Astrocyte (in vitro differentiated cells and primary cell): ENCODE measurements at regions not wholly inside any gene's neighbourhood (a gene's known extent, or its start where the extent isn't known, plus 50 kb on each side); places are given as distances from the start of the nearest gene placed in this dataset.
"Not testable (repeated sequence)": the region's sequence is repeated elsewhere in the genome, so short reads cannot be mapped to it uniquely, and the experiment has no call there.

ENCODE experiments used
- DNase-seq: peaks from one replicate; pipeline ENCODE4 v3.0.0-alpha.2; 2010; ENCODE audit warnings: low read depth
- FAIRE-seq: peaks from 2 replicates; lab custom pipeline; 2011; peaks lifted over from hg19 to GRCh38; lab: Jason Lieb, UNC
- H2AFZ ChIP-seq: 2 replicates; pipeline ENCODE4 v1.6.0; 2012; ENCODE audit warnings: low read depth, low read length, inconsistent platforms
- H3K27ac ChIP-seq: 2 replicates; pipeline ENCODE4 v1.5.1; 2011; ENCODE audit warnings: low read depth, low read length, inconsistent platforms
- H3K27me3 ChIP-seq: 2 replicates; pipeline ENCODE4 v1.6.0; 2011; ENCODE audit warnings: low read length, inconsistent platforms; ENCODE audit not compliant: insufficient read depth
- H3K36me3 ChIP-seq: 2 replicates; pipeline ENCODE4 v1.5.1; 2011; ENCODE audit warnings: low read length, inconsistent platforms; ENCODE audit not compliant: insufficient read depth
- H3K4me1 ChIP-seq: 2 replicates; pipeline ENCODE4 v1.5.1; 2011; ENCODE audit warnings: low read length, inconsistent platforms; ENCODE audit not compliant: insufficient read depth
- H3K4me2 ChIP-seq: 2 replicates; pipeline ENCODE4 v1.6.0; 2012; ENCODE audit warnings: low read length, inconsistent platforms
- H3K4me3 ChIP-seq: 2 replicates; pipeline ENCODE4 v1.5.1; 2011; ENCODE audit warnings: low read depth, mild to moderate bottlenecking, low read length, inconsistent platforms; ENCODE audit not compliant: insufficient read depth
- H3K79me2 ChIP-seq: 2 replicates; pipeline ENCODE4 v1.6.0; 2012; ENCODE audit warnings: mild to moderate bottlenecking, low read length, inconsistent platforms; ENCODE audit not compliant: insufficient read depth
- H3K9ac ChIP-seq: 2 replicates; pipeline ENCODE4 v1.6.0; 2012; ENCODE audit warnings: mild to moderate bottlenecking, low read length, inconsistent platforms
- H3K9me3 ChIP-seq: 2 replicates; pipeline ENCODE4 v1.5.1; 2012; ENCODE audit warnings: low read depth, mild to moderate bottlenecking, low read length, inconsistent platforms; ENCODE audit not compliant: insufficient read depth
- H4K20me1 ChIP-seq: 2 replicates; pipeline ENCODE4 v1.6.0; 2012; ENCODE audit warnings: low read length, inconsistent platforms; ENCODE audit not compliant: insufficient read depth
- H3K27ac Mint-ChIP-seq: one replicate; pipeline ENCODE4 v1.8.0; 2021; ENCODE audit warnings: mild to moderate bottlenecking, mixed read lengths; ENCODE audit not compliant: unreplicated experiment
- H3K27me3 Mint-ChIP-seq: one replicate; pipeline ENCODE4 v1.8.0; 2021; ENCODE audit warnings: low read depth, mixed read lengths; ENCODE audit not compliant: unreplicated experiment
- H3K36me3 Mint-ChIP-seq: one replicate; pipeline ENCODE4 v1.8.0; 2021; ENCODE audit warnings: low read depth, mixed read lengths; ENCODE audit not compliant: unreplicated experiment
- H3K4me1 Mint-ChIP-seq: one replicate; pipeline ENCODE4 v1.8.0; 2021; ENCODE audit warnings: low read depth, mixed read lengths; ENCODE audit not compliant: unreplicated experiment
- H3K4me3 Mint-ChIP-seq: one replicate; pipeline ENCODE4 v1.8.0; 2021; ENCODE audit warnings: mild to moderate bottlenecking, moderate library complexity, mixed read lengths; ENCODE audit not compliant: unreplicated experiment
- H3K9me3 Mint-ChIP-seq: one replicate; pipeline ENCODE4 v1.8.0; 2021; ENCODE audit warnings: mild to moderate bottlenecking, mixed read lengths; ENCODE audit not compliant: unreplicated experiment
- CTCF ChIP-seq: IDR thresholded peaks from 2 replicates; pipeline ENCODE4 v1.5.1; 2011; ENCODE audit warnings: low read depth, mild to moderate bottlenecking, inconsistent platforms, low read length, moderate library complexity; ENCODE audit not compliant: insufficient read depth
- EZH2 ChIP-seq: IDR thresholded peaks from 2 replicates; pipeline ENCODE4 v1.6.1; 2012; ENCODE audit warnings: mild to moderate bottlenecking, low read length, inconsistent platforms; ENCODE audit not compliant: insufficient read depth

GRCh38 chr1:195185321-195185720 is 1422.9 kb downstream of the KCNT2 start:
- H3K4me3 Mint-ChIP-seq: no peak overlapping the region

DNA sequence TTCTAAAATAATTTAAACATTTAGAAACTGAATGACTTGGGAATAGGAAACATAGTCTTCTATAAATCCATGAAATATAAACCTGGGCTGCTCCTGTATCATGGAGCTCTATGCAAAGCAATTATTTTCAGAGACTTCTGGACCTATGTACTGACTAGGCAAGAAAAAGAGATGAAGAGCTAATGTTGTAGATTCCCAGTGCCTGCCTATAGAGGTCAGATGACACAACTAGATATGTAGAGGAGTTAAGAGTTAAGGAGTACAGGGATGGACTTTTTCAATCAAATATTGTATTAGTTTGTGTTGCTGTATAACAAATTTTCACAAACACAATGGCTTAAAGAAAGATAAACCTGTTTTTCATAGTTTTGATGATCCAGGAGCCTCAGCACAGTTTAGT is 1434.5 kb downstream of the KCNT2 start:
- Histone ChIP-seq H3K36me3 (no peaks in the 10 kb centered on the region), H3K27ac (no peak overlapping the region), H3K4me3 (no peak overlapping the region), H3K4me2 (no peak overlapping the region), H3K4me1 (no peaks in the 10 kb centered on the region), H4K20me1 (no peaks in the 10 kb centered on the region), H3K9ac (no peak overlapping the region), H3K79me2 (no peaks in the 10 kb centered on the region), H3K9me3 (no peaks in the 10 kb centered on the region), H3K27me3 (no peaks in the 10 kb centered on the region), H2AFZ (no peak overlapping the region)
- H3K36me3 Mint-ChIP-seq: no peaks in the 10 kb centered on the region
- no peak overlapping the region for H3K4me3 Mint-ChIP-seq
- no peak for DNase-seq
- H3K27ac Mint-ChIP-seq: no peak overlapping the region
- H3K27me3 Mint-ChIP-seq: no peaks in the 10 kb centered on the region
- H3K4me1 Mint-ChIP-seq: no peaks in the 10 kb centered on the region
- no peak for FAIRE-seq
- TF ChIP-seq CTCF: no peak
- no peak for TF ChIP-seq EZH2
- H3K9me3 Mint-ChIP-seq: no peaks in the 10 kb centered on the region

More at GRCh38 chr1:195185321-195185720, 1422.9 kb downstream of the KCNT2 start:
- no peaks in the 10 kb centered on the region for H4K20me1 ChIP-seq
- Mint-ChIP-seq H3K27me3 (no peaks in the 10 kb centered on the region), H3K4me1 (no peaks in the 10 kb centered on the region), H3K27ac (no peak overlapping the region), H3K9me3 (no peaks in the 10 kb centered on the region), H3K36me3 (no peaks in the 10 kb centered on the region)
- no peak for TF ChIP-seq EZH2
- TF ChIP-seq CTCF: no peak
- no peak overlapping the region for H3K9ac ChIP-seq
- H3K36me3 ChIP-seq: no peaks in the 10 kb centered on the region
- no peak overlapping the region for H2AFZ ChIP-seq
- H3K27me3 ChIP-seq: no peaks in the 10 kb centered on the region
- H3K4me1 ChIP-seq: no peaks in the 10 kb centered on the region
- H3K79me2 ChIP-seq: no peaks in the 10 kb centered on the region
- DNase-seq (no peak), FAIRE-seq (no peak)
- H3K27ac ChIP-seq: no peak overlapping the region
- H3K4me2 ChIP-seq: no peak overlapping the region
- H3K4me3 ChIP-seq: no peak overlapping the region
- no peaks in the 10 kb centered on the region for H3K9me3 ChIP-seq

DNA sequence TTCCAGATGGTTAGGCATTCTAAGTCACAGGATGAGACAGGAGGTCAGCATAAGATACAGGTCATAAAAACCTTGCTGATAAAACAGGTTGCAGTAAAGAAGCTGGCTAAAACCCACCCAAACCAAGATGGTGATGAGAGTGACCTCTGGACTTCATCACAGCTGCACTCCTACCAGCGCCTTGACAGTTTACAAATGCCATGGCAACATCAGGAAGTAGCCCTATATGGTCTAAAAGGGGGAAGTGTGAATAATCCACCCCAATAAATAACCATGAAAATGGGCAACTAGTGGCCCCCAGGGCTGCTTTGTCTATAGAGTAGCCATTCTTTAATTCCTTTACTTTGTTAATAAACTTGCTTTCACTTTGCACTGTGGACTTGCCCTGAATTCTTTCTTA is 1448.4 kb downstream of the KCNT2 start:
- DNase-seq, H2AFZ ChIP-seq, H3K36me3 ChIP-seq, H3K4me1 Mint-ChIP-seq, H3K27ac Mint-ChIP-seq, FAIRE-seq, H3K4me3 ChIP-seq, H3K79me2 ChIP-seq, H3K27me3 ChIP-seq, H3K9ac ChIP-seq, H3K4me1 ChIP-seq, H3K4me3 Mint-ChIP-seq, H3K27ac ChIP-seq, H3K36me3 Mint-ChIP-seq, H3K9me3 ChIP-seq, H3K4me2 ChIP-seq, H3K27me3 Mint-ChIP-seq, H3K9me3 Mint-ChIP-seq, H4K20me1 ChIP-seq: not testable (repeated sequence)
